Smooth muscle cell of the brain vasculature (primary cell): ENCODE measurements at regions not wholly inside any gene's neighbourhood (a gene's known extent, or its start where the extent isn't known, plus 50 kb on each side); places are given as distances from the start of the nearest gene placed in this dataset.
"Not testable (repeated sequence)": the region's sequence is repeated elsewhere in the genome, so short reads cannot be mapped to it uniquely, and the experiment has no call there.

Experiments
- DNase-seq: peaks from one replicate; pipeline ENCODE4 v3.0.0-alpha.2; 2012; ENCODE audit warnings: low read depth, low spot score

DNA sequence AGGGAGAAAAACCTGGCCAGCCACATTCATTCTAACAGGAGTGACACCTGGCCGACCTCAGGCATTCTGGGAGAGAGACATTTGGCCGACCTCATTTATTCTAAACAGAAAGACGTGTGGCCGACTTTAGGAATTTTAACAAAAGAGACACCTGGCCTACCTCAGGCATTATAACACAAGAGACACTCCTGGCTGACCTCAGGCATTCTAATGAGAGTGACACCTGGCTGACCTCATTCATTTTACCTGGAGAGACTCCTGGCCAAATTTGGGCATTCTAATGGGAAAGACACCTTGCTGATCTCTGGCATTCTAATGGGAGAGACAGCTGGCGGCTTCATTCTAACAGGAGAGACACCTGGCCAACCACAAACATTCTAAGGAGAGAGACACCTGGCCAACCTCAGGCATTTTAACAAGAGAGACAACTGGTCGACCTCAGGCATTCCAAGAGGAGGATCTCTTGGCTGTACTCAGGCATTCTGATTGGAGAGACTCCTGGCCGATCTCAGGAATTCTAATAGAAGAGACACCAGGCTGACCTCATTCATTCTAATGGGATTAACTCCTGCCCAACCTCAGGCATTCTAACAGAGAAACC lies 1353.9 kb downstream of the UQCRFS1 start:
- no peak for DNase-seq

- DNase-seq: not testable (repeated sequence)
These were observed 1360.0 kb downstream of the UQCRFS1 start for GRCh38 chr19:27852931-27853330.

DNA sequence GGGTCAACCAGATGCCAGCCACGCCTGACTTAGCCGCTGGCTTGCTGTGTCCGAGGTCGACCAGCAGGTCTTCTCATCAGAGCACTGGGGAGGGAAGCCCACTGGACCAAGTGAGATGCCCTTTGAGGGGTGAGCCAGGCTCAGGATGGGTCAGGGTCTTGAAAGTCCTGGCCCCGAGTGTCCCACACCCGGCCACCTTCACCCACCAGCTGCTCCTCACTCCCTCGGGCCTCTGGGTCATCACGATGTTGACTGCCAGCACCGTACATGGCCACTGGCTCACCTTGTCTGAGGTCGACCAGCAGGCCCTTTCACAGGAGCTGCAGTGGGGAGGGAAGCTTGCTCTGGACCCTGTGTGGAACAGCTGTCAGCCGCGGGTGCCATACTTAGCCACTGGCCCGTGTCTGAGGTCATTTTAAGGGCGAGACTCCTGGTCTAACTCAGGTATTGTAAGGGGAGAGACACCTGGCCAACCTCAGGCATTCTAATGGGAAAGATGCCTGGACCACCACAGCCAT lies 1361.3 kb downstream of the UQCRFS1 start:
- DNase-seq: no peak

DNA sequence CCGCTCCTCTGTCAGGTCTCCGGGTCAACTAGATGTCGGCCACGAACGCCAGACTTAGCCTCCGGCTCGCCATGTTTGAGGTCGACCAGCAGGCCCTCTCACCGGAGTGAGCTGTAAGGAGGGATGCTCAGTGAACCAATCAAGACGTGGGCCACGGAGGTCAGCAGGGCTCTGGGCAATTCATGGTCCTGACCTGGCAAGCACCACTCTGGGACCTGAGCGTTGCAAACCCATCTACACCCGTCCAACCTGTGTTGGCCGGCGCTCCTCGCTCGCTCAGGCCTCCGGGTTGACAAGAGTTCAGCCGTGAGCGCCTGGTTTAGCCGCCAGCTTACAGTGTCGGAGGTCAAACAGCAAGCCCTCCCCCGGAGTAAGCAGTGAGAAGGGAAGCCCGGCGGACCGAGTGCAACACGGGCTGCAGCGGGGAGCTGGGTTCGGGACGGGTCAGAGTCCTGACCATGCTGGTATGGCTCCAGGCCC lies 1361.9 kb downstream of the UQCRFS1 start:
- no peak for DNase-seq

DNA sequence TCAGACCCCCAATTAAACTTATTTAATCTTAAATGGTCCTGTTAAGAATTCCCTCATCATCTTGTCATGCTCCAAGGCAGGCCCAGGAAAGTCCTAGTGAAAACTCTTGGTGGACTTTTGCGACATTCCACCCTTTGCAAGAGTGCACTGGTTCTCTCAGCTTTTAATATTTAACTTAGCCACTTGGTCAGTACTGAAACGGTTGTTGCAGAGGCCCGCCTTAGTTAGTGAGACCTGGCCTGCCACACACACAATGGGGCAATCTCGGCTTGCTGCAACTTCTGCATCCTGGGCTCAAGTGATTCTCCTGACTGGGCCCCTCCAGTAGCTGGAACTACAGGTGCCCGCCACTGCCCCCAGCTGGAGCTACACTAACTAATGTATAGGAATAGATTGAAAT lies 1366.0 kb downstream of the UQCRFS1 start:
- no peak for DNase-seq

DNA sequence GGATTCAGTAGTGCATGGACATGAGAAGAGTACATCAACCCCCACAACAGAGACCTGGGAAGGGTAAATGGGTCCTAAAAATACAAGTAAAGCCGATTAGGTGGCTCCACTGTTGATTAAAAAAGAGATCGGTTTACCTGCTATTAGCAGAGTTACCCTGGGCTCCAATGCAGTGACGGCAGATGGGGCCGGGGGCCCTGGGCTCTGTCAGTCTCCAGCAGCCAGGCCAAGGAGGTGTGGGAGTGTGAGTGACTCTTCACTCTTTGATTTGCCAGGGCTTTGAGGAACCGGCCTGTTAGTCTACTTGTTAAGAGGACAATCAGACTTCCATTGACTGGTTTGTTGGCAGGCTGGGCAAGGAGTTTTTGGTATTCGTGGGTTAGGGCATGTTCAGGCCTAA lies 1368.7 kb downstream of the UQCRFS1 start:
- DNase-seq: no peak

- no peak for DNase-seq
These were observed 1369.1 kb downstream of the UQCRFS1 start for GRCh38 chr19:27843861-27844260.

GRCh38 chr19:27833031-27833430 lies 1379.9 kb downstream of the UQCRFS1 start:
- no peak for DNase-seq

- no peak for DNase-seq
These were observed 1384.1 kb downstream of the UQCRFS1 start for GRCh38 chr19:27828829-27829228.

DNA sequence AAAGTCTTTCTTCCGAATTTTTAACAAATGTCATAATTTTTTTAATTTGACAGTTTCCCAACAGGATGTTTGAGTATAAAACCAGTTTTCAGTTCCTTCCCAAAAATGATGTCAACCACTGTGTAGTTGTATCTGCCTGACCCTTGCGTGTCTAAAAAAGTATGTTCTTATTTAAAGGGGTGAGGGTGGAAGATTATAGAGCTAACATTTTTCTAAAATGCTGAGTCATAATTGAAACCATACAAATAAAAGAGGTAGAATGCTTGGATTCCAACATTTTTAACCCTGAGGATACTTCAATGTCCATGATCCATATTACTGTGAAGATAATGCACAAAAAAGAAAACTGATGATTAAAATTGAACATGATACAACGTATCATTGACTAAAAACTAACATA lies 1388.8 kb downstream of the UQCRFS1 start:
- DNase-seq: no peak

DNA sequence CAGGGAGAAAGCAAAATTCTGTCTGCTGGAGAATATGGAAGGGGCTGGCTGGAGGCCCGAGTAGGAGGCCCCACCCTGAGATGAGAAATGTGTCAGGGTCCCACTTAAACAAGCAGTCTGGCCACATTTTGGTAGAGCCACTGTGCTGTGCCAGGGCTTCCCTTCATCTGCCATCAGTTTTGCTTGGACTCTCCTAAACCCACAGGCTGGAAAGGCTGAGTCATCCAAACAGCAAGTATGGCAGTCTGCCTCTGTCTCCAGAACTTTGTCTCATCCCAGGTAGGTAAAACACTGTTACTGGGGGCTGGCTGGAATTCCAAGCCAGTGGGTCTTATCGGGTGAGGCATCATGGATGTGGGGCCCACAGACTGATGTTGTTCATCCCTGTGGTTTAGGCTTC lies 1390.6 kb downstream of the UQCRFS1 start:
- no peak for DNase-seq

GRCh38 chr19:27821418-27822018 lies 1391.4 kb downstream of the UQCRFS1 start:
- DNase-seq: no peak

DNA sequence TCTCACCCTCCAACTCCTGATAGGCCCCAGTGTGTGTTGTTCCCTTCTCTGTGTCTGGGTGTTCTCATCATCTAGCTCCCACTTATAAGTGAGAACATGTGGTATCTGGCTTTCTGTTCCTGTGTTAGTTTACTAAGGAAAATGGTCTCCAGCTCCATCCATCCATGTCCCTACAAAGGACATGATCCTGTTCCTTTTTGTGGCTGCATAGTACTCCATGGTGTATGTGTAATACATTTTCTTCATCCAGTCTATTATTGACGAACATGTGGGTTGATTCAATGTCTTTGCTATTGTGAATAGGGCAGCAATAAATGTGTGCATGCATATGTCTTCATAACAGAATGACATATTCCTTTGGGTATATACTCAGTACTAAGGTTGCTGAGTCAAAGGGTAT lies 1397.0 kb downstream of the UQCRFS1 start:
- DNase-seq: no peak

DNA sequence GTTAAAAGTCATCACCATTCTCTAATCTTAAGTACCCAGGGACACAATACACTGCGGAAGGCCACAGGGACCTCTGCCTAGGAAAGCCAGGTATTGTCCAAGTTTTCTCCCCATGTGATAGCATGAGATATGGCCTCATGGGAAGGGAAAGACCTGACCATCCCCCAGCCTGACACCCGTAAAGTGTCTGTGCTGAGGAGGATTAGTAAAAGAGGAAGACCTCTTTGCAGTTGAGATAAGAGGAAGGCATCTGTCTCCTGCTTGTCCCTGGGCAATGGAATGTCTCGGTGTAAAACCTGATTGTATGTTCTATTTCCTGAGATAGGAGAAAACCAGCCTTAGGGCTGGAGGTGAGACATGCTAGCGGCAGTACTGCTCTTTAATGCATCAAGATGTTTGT lies 1398.1 kb downstream of the UQCRFS1 start:
- not testable (repeated sequence) for DNase-seq

- DNase-seq: not testable (repeated sequence)
These were observed 1398.7 kb downstream of the UQCRFS1 start for GRCh38 chr19:27814274-27814673.

DNA sequence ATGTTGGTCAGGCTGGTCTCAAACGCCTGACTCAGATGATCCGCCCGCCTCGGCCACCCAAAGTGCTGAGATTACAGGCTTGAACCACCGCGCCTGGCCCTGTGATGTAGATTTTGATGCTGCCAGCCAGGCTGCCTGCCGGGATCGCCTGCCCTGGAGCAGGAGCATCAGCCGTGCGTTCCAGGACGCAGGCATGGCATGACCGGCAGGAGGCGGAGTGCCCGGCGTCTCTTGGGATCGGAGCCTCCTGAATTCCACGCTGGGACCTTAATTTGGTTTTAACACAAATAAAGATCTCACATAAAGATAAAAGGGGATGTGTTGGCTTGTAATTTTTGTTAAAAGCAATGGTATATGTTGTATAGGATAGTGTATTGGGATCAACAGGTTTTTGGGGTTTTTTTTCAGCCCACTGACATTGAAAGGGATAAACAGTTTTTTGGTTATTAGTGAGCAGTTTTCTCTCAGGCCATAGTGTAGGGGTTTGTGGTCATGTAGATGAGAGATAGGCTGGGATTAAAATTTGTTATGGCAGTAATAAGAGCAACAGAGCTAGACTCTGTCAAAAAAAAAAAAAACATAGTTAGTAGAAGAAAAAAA lies 1406.4 kb downstream of the UQCRFS1 start:
- no peak for DNase-seq

- no peak for DNase-seq
These were observed 1407.1 kb downstream of the UQCRFS1 start for GRCh38 chr19:27805848-27806247.

- not testable (repeated sequence) for DNase-seq
These were observed 1410.7 kb downstream of the UQCRFS1 start for GRCh38 chr19:27802293-27802692.

DNA sequence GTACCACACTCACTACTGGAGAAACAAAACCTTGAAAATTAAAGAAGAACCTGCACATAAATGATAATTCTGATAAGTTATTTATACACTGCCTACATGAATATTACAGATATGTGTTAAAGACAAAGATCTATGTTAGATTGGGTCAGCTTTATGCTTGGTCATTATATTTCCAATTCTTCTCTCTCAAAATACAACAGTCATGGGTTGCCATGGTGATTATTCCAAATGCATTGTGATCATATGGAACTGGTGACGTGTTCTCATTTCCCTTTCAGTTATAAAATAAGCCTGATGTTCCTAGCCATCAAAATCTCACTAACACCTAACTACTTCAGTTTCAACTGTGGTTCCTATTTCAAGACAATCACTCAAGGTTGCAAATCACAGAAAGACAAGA lies 1416.4 kb downstream of the UQCRFS1 start:
- no peak for DNase-seq

DNA sequence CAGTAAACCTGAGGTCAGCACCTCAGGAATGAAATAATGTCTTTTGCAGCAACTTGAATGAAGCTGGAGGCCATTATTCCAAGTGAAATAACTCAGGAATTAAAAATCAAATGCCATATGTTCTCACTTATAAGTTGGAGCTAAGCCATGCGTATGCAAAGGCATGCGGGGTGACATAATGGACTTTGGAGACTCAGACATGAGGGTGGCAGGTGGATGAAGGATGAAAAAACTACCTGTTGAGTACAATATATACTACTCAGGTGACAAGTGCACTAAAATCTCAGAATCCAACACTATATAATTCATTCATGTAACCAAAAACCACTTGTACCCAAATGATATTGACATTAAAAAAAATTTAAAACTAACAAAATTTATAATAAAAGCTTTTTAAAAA lies 1416.9 kb downstream of the UQCRFS1 start:
- no peak for DNase-seq

DNA sequence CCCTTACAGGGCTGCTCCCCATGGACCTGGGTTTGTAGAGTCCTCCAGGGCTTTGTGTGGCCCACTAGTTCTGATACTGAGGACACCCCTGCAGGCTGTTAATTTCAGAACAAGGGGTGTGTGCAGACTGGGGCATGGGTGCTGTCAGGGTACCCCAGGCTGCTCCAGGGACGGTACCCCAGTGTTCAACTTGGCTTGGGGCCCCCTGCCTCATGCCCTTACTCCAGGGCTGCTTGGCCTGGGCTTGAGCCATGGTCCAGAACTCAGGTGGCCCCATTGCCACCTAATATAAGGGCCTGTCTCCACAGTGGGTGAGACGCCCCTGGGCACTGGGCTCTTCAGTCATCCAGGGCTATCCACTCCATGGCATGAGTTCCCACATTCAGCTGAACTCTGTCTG lies 1417.6 kb downstream of the UQCRFS1 start:
- no peak for DNase-seq

GRCh38 chr19:27794494-27795042 lies 1418.4 kb downstream of the UQCRFS1 start:
- DNase-seq: no peak
